Panc1 (cell line): ENCODE measurements at regions not wholly inside any gene's neighbourhood (a gene's known extent, or its start where the extent isn't known, plus 50 kb on each side); places are given as distances from the start of the nearest gene placed in this dataset.

Experiments
- ATAC-seq: fragments of 200-7000 bp; cut with Tn5 transposase; 2 replicates; pipeline ENCODE4 v1.9.1; 2020; ENCODE audit warnings: mild to moderate bottlenecking, moderate library complexity
- BruUV-seq: library from RNA; stranded (reverse); fragments of 400-500 nt; replicated peaks from 2 replicates; lab custom pipeline; 2021; lab: Mats Ljungman, UMichigan
- CTCF ChIA-PET: fragments of 300-600 bp; sonication (Branson Sonifier 250); formaldehyde crosslinking; loops from one replicate; lab custom pipeline; 2022; ENCODE audit warnings: antibody characterized with exemption; lab: Charles Lee
- POLR2A ChIA-PET: fragments of 300-600 bp; sonication (Branson Sonifier 250); formaldehyde crosslinking; loops from one replicate; lab custom pipeline; 2022; ENCODE audit warnings: antibody characterized with exemption; lab: Charles Lee
- DNase-seq: peaks from one replicate; pipeline ENCODE4 v3.0.0-alpha.2; 2010; ENCODE audit warnings: low read depth, low spot score
- H3K27ac ChIP-seq: 2 replicates; pipeline ENCODE4 v1.5.1; 2011; ENCODE audit warnings: mild to moderate bottlenecking, low read length, inconsistent platforms
- H3K27me3 ChIP-seq: fragments of 200-500 bp; sonication (Bioruptor generic); 2 replicates; pipeline ENCODE4 v1.6.0; 2014; ENCODE audit warnings: low read length, inconsistent platforms; ENCODE audit not compliant: control insufficient read depth, insufficient read depth
- H3K36me3 ChIP-seq: fragments of 200-500 bp; sonication (Bioruptor generic); 2 replicates; pipeline ENCODE4 v1.5.1; 2014; ENCODE audit warnings: inconsistent platforms, mild to moderate bottlenecking, low read length, moderate library complexity; ENCODE audit not compliant: control insufficient read depth, insufficient read depth
- H3K4me1 ChIP-seq: 2 replicates; pipeline ENCODE4 v1.5.1; 2011; ENCODE audit warnings: inconsistent platforms, mild to moderate bottlenecking, low read length, moderate library complexity; ENCODE audit not compliant: control insufficient read depth, insufficient read depth
- H3K4me3 ChIP-seq, 2 experiments: 2 replicates each; pipeline ENCODE4 v1.5.1; 2011 to 2012; ENCODE audit warnings: low read depth in 2 of 2, low read length in 2 of 2, mild to moderate bottlenecking in 2 of 2, inconsistent platforms in 1 of 2, moderate library complexity in 1 of 2
- H3K9me3 ChIP-seq: fragments of 200-500 bp; sonication (Bioruptor generic); 2 replicates; pipeline ENCODE4 v1.5.1; 2014; ENCODE audit warnings: low read depth, mild to moderate bottlenecking, inconsistent platforms, low read length, moderate library complexity; ENCODE audit not compliant: control insufficient read depth, insufficient read depth
- CTCF ChIP-seq: fragments of 450-650 bp; IDR thresholded peaks from 2 replicates; pipeline ENCODE4 v1.5.1; 2017; ENCODE audit warnings: mild to moderate bottlenecking
- POLR2AphosphoS5 ChIP-seq: IDR thresholded peaks from 2 replicates; pipeline ENCODE4 v1.6.1; 2012; ENCODE audit warnings: mild to moderate bottlenecking, low read depth, low read length, moderate library complexity
- REST ChIP-seq, 2 experiments: IDR thresholded peaks; 2 replicates each; pipeline ENCODE4 v1.6.1; 2011 to 2012; ENCODE audit warnings: low read depth in 2 of 2, control low read depth in 1 of 2, low read length in 1 of 2, mild to moderate bottlenecking in 1 of 2, moderate library complexity in 1 of 2; ENCODE audit not compliant: insufficient read depth in 1 of 2
- SIN3A ChIP-seq: IDR thresholded peaks from 2 replicates; pipeline ENCODE4 v1.6.1; 2012; ENCODE audit warnings: low read depth, mild to moderate bottlenecking, low read length, moderate library complexity, borderline replicate concordance; ENCODE audit not compliant: insufficient read depth
- TCF7L2 ChIP-seq: IDR thresholded peaks from 2 replicates; pipeline ENCODE4 v1.6.1; 2011; ENCODE audit warnings: mild to moderate bottlenecking, low read depth, low read length, inconsistent platforms
- in situ Hi-C: cut with HindIII; loops from 2 replicates; pipeline ENCODE4 v1.10.0; 2016; ENCODE audit warnings: low sequenced_read_pairs, low pct_unique_long_range_greater_than_20kb
- intact Hi-C: fragments of 100-400 bp; cut with micrococcal nuclease; formaldehyde crosslinking; loops from one replicate; pipeline ENCODE4 v1.10.0; 2022; ENCODE audit not compliant: unreplicated experiment

- Histone ChIP-seq H3K27ac (no peak overlapping the region), H3K27me3 (no peaks in the 10 kb centered on the region; the same call in 1 of the 2 replicates), H3K4me3 (no peak overlapping the region), H3K9me3 (no peaks in the 10 kb centered on the region), H3K36me3 (no peaks in the 10 kb centered on the region), H3K4me1 (no peaks in the 10 kb centered on the region)
- no peak for ATAC-seq
- no peak for DNase-seq
- in situ Hi-C loops = no loop called here
- TF ChIP-seq CTCF (no peak), POLR2AphosphoS5 (no peak), SIN3A (no peak), TCF7L2 (no peak), REST (IDR thresholded peaks at IDR 0.05; ENCODE audit: insufficient read depth in 1 of 2, low read depth in 2 of 2, low read length in 1 of 2) (no peak)
- CTCF ChIA-PET = no interaction called here
- POLR2A ChIA-PET = no interaction called here
- no TSS peak for BruUV-seq
- intact Hi-C loops = no loop called here
Observed at GRCh38 chr19:32020538-32020937, 324.9 kb upstream of the ZNF507 start.

GRCh38 chr19:32022044-32022640, 323.3 kb upstream of the ZNF507 start:
- in situ Hi-C loops (no loop called here), intact Hi-C loops (no loop called here)
- DNase-seq (no peak), ATAC-seq (no peak)
- BruUV-seq = no TSS peak
- ChIA-PET POLR2A (no interaction called here), CTCF (no interaction called here)
- no peaks in the 10 kb centered on the region for H3K36me3 ChIP-seq
- no peaks in the 10 kb centered on the region; the same call in 1 of the 2 replicates for H3K27me3 ChIP-seq
- H3K4me1 ChIP-seq = no peaks in the 10 kb centered on the region
- H3K4me3 ChIP-seq = no peak overlapping the region
- no peaks in the 10 kb centered on the region for H3K9me3 ChIP-seq
- TF ChIP-seq REST (IDR thresholded peaks at IDR 0.05; ENCODE audit: insufficient read depth in 1 of 2, low read depth in 2 of 2, low read length in 1 of 2) = no peak
- no peak for TF ChIP-seq POLR2AphosphoS5
- TF ChIP-seq TCF7L2 = no peak
- TF ChIP-seq CTCF = no peak
- TF ChIP-seq SIN3A = no peak
- H3K27ac ChIP-seq = no peak overlapping the region
